NB4 (cell line): ENCODE measurements at regions not wholly inside any gene's neighbourhood (a gene's known extent, or its start where the extent isn't known, plus 50 kb on each side); places are given as distances from the start of the nearest gene placed in this dataset.
A peak's percentile ranks its signal among the peaks of the same experiment; 100 is the strongest.

Source experiments
- CTCF ChIP-seq: IDR thresholded peaks from one replicate; pipeline ENCODE4 v1.5.1; 2012; ENCODE audit warnings: low read depth, low read length
- MAX ChIP-seq: IDR thresholded peaks from 2 replicates; pipeline ENCODE4 v1.6.1; 2011; ENCODE audit warnings: low read depth, low read length
- MYC ChIP-seq: IDR thresholded peaks from 2 replicates; pipeline ENCODE4 v1.6.1; 2011; ENCODE audit warnings: low read depth, low read length
- POLR2A ChIP-seq: IDR thresholded peaks from 2 replicates; pipeline ENCODE4 v1.6.1; 2011; ENCODE audit warnings: mild to moderate bottlenecking; ENCODE audit not compliant: insufficient read length; ENCODE audit errors: extremely low read depth

GRCh38 chr7:55280031-55280454 is 85.1 kb upstream of the LANCL2 start:
- TF ChIP-seq CTCF (peak; percentile 58), POLR2A (no peak), MAX (no peak), MYC (no peak)
